ENCODE measurements at regions not wholly inside any gene's neighbourhood (a gene's known extent, or its start where the extent isn't known, plus 50 kb on each side); places are given as distances from the start of the nearest gene placed in this dataset.
"Not testable (repeated sequence)": the region's sequence is repeated elsewhere in the genome, so short reads cannot be mapped to it uniquely, and the experiment has no call there.

- no peak for DNase-seq
- H3K4me1 ChIP-seq = no peaks in the 10 kb centered on the region
- intact Hi-C loops (cut with micrococcal nuclease) = no loop called here
- no peak overlapping the region for H3K27ac ChIP-seq (replicated peaks)
- TF ChIP-seq CTCF (IDR thresholded peaks at IDR 0.05; ENCODE audit: borderline replicate concordance) = no peak
- peaks cover 3% of the 10 kb centered on the region for H3K9me3 ChIP-seq (replicated peaks)
- H3K27me3 ChIP-seq (ENCODE audit: low read depth) = no peaks in the 10 kb centered on the region
- no peak overlapping the region for H3K4me3 ChIP-seq
- H3K36me3 ChIP-seq = no peaks in the 10 kb centered on the region
Observed at GRCh38 chr7:125814100-125814499, 884.5 kb upstream of the POT1 start.

GRCh38 chr7:125806491-125806890, 876.9 kb upstream of the POT1 start:
- H3K4me3 ChIP-seq; DNase-seq; H3K9me3 ChIP-seq (replicated peaks); H3K4me1 ChIP-seq; intact Hi-C loops (cut with micrococcal nuclease); H3K27me3 ChIP-seq (ENCODE audit: low read depth); H3K27ac ChIP-seq (replicated peaks); H3K36me3 ChIP-seq: not testable (repeated sequence)

- Histone ChIP-seq H3K27me3 (ENCODE audit: low read depth) (no peaks in the 10 kb centered on the region), H3K27ac (replicated peaks) (no peak overlapping the region), H3K4me3 (no peak overlapping the region), H3K4me1 (no peaks in the 10 kb centered on the region), H3K36me3 (no peaks in the 10 kb centered on the region), H3K9me3 (replicated peaks) (no peaks in the 10 kb centered on the region)
- intact Hi-C loops (cut with micrococcal nuclease) = no loop called here
- TF ChIP-seq CTCF (IDR thresholded peaks at IDR 0.05; ENCODE audit: borderline replicate concordance) = no peak
- no peak for DNase-seq
Observed at GRCh38 chr7:125804273-125804672, 874.6 kb upstream of the POT1 start.

GRCh38 chr7:125780153-125780552, 850.5 kb upstream of the POT1 start:
- no peak for DNase-seq
- H3K9me3 ChIP-seq (replicated peaks) = peaks cover 9% of the 10 kb centered on the region
- intact Hi-C loops (cut with micrococcal nuclease) = no loop called here
- H3K27ac ChIP-seq (replicated peaks) = no peak overlapping the region
- TF ChIP-seq CTCF (IDR thresholded peaks at IDR 0.05; ENCODE audit: borderline replicate concordance) = no peak
- H3K36me3 ChIP-seq = no peaks in the 10 kb centered on the region
- no peaks in the 10 kb centered on the region for H3K4me1 ChIP-seq
- H3K27me3 ChIP-seq (ENCODE audit: low read depth) = no peaks in the 10 kb centered on the region
- H3K4me3 ChIP-seq = no peak overlapping the region

- no peak overlapping the region for H3K27ac ChIP-seq (replicated peaks)
- no peaks in the 10 kb centered on the region for H3K4me1 ChIP-seq
- no peaks in the 10 kb centered on the region for H3K27me3 ChIP-seq (ENCODE audit: low read depth)
- no peak for DNase-seq
- TF ChIP-seq CTCF (IDR thresholded peaks at IDR 0.05; ENCODE audit: borderline replicate concordance) = no peak
- intact Hi-C loops (cut with micrococcal nuclease) = no loop called here
- H3K9me3 ChIP-seq (replicated peaks) = peaks cover 4% of the 10 kb centered on the region
- no peaks in the 10 kb centered on the region for H3K36me3 ChIP-seq
- no peak overlapping the region for H3K4me3 ChIP-seq
Observed at GRCh38 chr7:125775317-125775716, 845.7 kb upstream of the POT1 start.

GRCh38 chr7:125773113-125773785, 843.6 kb upstream of the POT1 start:
- H3K27me3 ChIP-seq (ENCODE audit: low read depth) = no peaks in the 10 kb centered on the region
- H3K4me3 ChIP-seq = no peak overlapping the region
- no peak overlapping the region for H3K27ac ChIP-seq (replicated peaks)
- H3K36me3 ChIP-seq = no peaks in the 10 kb centered on the region
- intact Hi-C loops (cut with micrococcal nuclease) = no loop called here
- peaks cover 4% of the 10 kb centered on the region for H3K9me3 ChIP-seq (replicated peaks)
- DNase-seq = no peak
- no peaks in the 10 kb centered on the region for H3K4me1 ChIP-seq
- TF ChIP-seq CTCF (IDR thresholded peaks at IDR 0.05; ENCODE audit: borderline replicate concordance) = no peak
